GM23248 (cell line): ENCODE measurements at regions not wholly inside any gene's neighbourhood (a gene's known extent, or its start where the extent isn't known, plus 50 kb on each side); places are given as distances from the start of the nearest gene placed in this dataset.

Experiments used
- DNase-seq: peaks from one replicate; pipeline ENCODE4 v3.0.0-alpha.2; 2015
- H2AFZ ChIP-seq: fragments of 200-600 bp; sonication (generic); 2 replicates; pipeline ENCODE4 v1.6.1; 2016; ENCODE audit warnings: antibody characterized with exemption
- H3F3A ChIP-seq: fragments of 200-600 bp; sonication (generic); 2 replicates; pipeline ENCODE4 v1.6.1; 2016; ENCODE audit warnings: mild to moderate bottlenecking, antibody characterized with exemption, mixed run types; ENCODE audit not compliant: insufficient read depth
- H3K27ac ChIP-seq: fragments of 200-600 bp; sonication (generic); 2 replicates; pipeline ENCODE4 v1.5.1; 2016; ENCODE audit warnings: mild to moderate bottlenecking
- H3K27me3 ChIP-seq: fragments of 200-600 bp; sonication (generic); replicated peaks from 2 replicates; pipeline ENCODE4 v1.6.1; 2016; ENCODE audit warnings: mild to moderate bottlenecking; ENCODE audit not compliant: insufficient read depth
- H3K36me3 ChIP-seq: fragments of 200-600 bp; sonication (generic); 2 replicates; pipeline ENCODE4 v1.6.1; 2016; ENCODE audit warnings: low read depth, mild to moderate bottlenecking
- H3K4me1 ChIP-seq: fragments of 200-600 bp; sonication (generic); 2 replicates; pipeline ENCODE4 v1.6.1; 2016; ENCODE audit warnings: mild to moderate bottlenecking; ENCODE audit not compliant: insufficient read depth
- H3K4me2 ChIP-seq: fragments of 200-600 bp; sonication (generic); one replicate; pipeline ENCODE4 v1.6.1; 2016; ENCODE audit warnings: mild to moderate bottlenecking; ENCODE audit not compliant: unreplicated experiment
- H3K4me3 ChIP-seq: fragments of 200-600 bp; sonication (generic); 2 replicates; pipeline ENCODE4 v1.5.1; 2016; ENCODE audit warnings: mild to moderate bottlenecking
- H3K79me2 ChIP-seq: fragments of 200-600 bp; sonication (generic); 2 replicates; pipeline ENCODE4 v1.6.1; 2016; ENCODE audit warnings: mild to moderate bottlenecking; ENCODE audit not compliant: insufficient read depth
- H3K9ac ChIP-seq: fragments of 200-600 bp; sonication (generic); 2 replicates; pipeline ENCODE4 v1.6.1; 2016; ENCODE audit warnings: mild to moderate bottlenecking
- H3K9me2 ChIP-seq: fragments of 200-600 bp; sonication (generic); 2 replicates; pipeline ENCODE4 v1.6.1; 2016; ENCODE audit warnings: mixed run types, mild to moderate bottlenecking, moderate library complexity; ENCODE audit not compliant: insufficient read depth
- H3K9me3 ChIP-seq: fragments of 200-600 bp; sonication (generic); one replicate; pipeline ENCODE4 v1.6.1; 2017; ENCODE audit warnings: low read depth
- H4K20me1 ChIP-seq: fragments of 200-600 bp; sonication (generic); 2 replicates; pipeline ENCODE4 v1.6.0; 2016; ENCODE audit not compliant: insufficient read depth
- EZH2 ChIP-seq: fragments of 200-600 bp; sonication (generic); IDR thresholded peaks from 2 replicates; pipeline ENCODE4 v1.6.1; 2018; ENCODE audit warnings: antibody characterized with exemption, mild to moderate bottlenecking; ENCODE audit not compliant: insufficient read depth, poor library complexity, severe bottlenecking
- EZH2phosphoT487 ChIP-seq: fragments of 200-600 bp; sonication (generic); IDR thresholded peaks from 2 replicates; pipeline ENCODE4 v1.6.1; 2018; ENCODE audit warnings: antibody characterized with exemption, moderate library complexity, mild to moderate bottlenecking, low read depth; ENCODE audit not compliant: insufficient read depth
- WGBS, 2 experiments: methylation state at CpG; one replicate each; pipeline ENCODE4 v1.1.6; 2015 to 2017; ENCODE audit warnings: low lambda C conversion rate in 2 of 2, low coverage in 1 of 2; ENCODE audit errors: missing lambda C conversion rate in 2 of 2; 5-methylcytosine and 5-hydroxymethylcytosine counted together
- in situ Hi-C: fragments of 300-500 bp; cut with MboI; formaldehyde crosslinking; loops from 2 replicates; pipeline ENCODE4 v1.15.0; 2020

- in situ Hi-C loops, result no loop called here
- Histone ChIP-seq H3K27me3 (no peaks in the 10 kb centered on the region), H3K27ac (peak overlapping the region; percentile 63; the same call in 1 of the 2 replicates), H3K4me3 (no peak overlapping the region), H3F3A (peaks cover 21% of the 10 kb centered on the region), H3K79me2 (no peaks in the 10 kb centered on the region), H3K9me2 (no peaks in the 10 kb centered on the region), H3K9ac (peak overlapping the region; percentile 6; the same call in 1 of the 2 replicates), H3K36me3 (no peaks in the 10 kb centered on the region), H3K4me2 (no peak overlapping the region), H3K9me3 (no peaks in the 10 kb centered on the region), H3K4me1 (peaks cover 61% of the 10 kb centered on the region), H2AFZ (no peak overlapping the region), H4K20me1 (no peaks in the 10 kb centered on the region)
- TF ChIP-seq EZH2 (no peak), EZH2phosphoT487 (no peak)
- peak; percentile 31 for DNase-seq
- 72 to 77% methylated on average over 2 of the region's 2 CpGs for WGBS, 2 experiments
These were observed 232.5 kb upstream of the JUN start for GRCh38 chr1:59016390-59016789.

GRCh38 chr1:59017501-59018231 is 233.8 kb upstream of the JUN start:
- in situ Hi-C loops, result no loop called here
- Histone ChIP-seq H3K9me3 (no peaks in the 10 kb centered on the region), H2AFZ (no peak overlapping the region), H3K9ac (no peak overlapping the region), H3K9me2 (no peaks in the 10 kb centered on the region), H3K4me3 (no peak overlapping the region), H3K27ac (no peak overlapping the region), H3F3A (peaks cover 16% of the 10 kb centered on the region), H3K79me2 (no peaks in the 10 kb centered on the region), H3K36me3 (no peaks in the 10 kb centered on the region), H3K27me3 (no peaks in the 10 kb centered on the region), H3K4me1 (peaks cover 59% of the 10 kb centered on the region), H4K20me1 (no peaks in the 10 kb centered on the region), H3K4me2 (no peak overlapping the region)
- WGBS, 2 experiments, result 95 to 96% methylated on average over 8 of the region's 8 CpGs
- DNase-seq, result peak; percentile 22
- TF ChIP-seq EZH2 (no peak), EZH2phosphoT487 (no peak)

- no peaks in the 10 kb centered on the region for H3K9me3 ChIP-seq
- DNase-seq, result no peak
- WGBS, 2 experiments, result 97 to 98% methylated on average over 6 of the region's 6 CpGs
- no peak overlapping the region for H3K4me3 ChIP-seq
- peaks cover 51% of the 10 kb centered on the region for H3K4me1 ChIP-seq
- H3K9ac ChIP-seq, result no peak overlapping the region
- no peaks in the 10 kb centered on the region for H3K79me2 ChIP-seq
- no peaks in the 10 kb centered on the region for H4K20me1 ChIP-seq
- H3K27ac ChIP-seq, result no peak overlapping the region
- H3F3A ChIP-seq, result peaks cover 9% of the 10 kb centered on the region
- TF ChIP-seq EZH2, result no peak
- TF ChIP-seq EZH2phosphoT487, result no peak
- no peak overlapping the region for H2AFZ ChIP-seq
- no peak overlapping the region for H3K4me2 ChIP-seq
- in situ Hi-C loops, result no loop called here
- no peaks in the 10 kb centered on the region for H3K36me3 ChIP-seq
- no peaks in the 10 kb centered on the region for H3K27me3 ChIP-seq
- H3K9me2 ChIP-seq, result no peaks in the 10 kb centered on the region
These were observed 234.6 kb upstream of the JUN start for GRCh38 chr1:59018446-59018845.

- Histone ChIP-seq H3K27ac (no peak overlapping the region), H3K79me2 (no peaks in the 10 kb centered on the region), H3K4me3 (no peak overlapping the region), H3K9ac (no peak overlapping the region), H4K20me1 (no peaks in the 10 kb centered on the region), H3K9me2 (no peaks in the 10 kb centered on the region), H2AFZ (no peak overlapping the region), H3K4me1 (peaks cover 49% of the 10 kb centered on the region), H3K4me2 (no peak overlapping the region), H3K36me3 (no peaks in the 10 kb centered on the region), H3K9me3 (no peaks in the 10 kb centered on the region), H3F3A (peaks cover 7% of the 10 kb centered on the region), H3K27me3 (no peaks in the 10 kb centered on the region)
- TF ChIP-seq EZH2phosphoT487, result no peak
- no peak for TF ChIP-seq EZH2
- 98 to 100% methylated on average over 7 of the region's 7 CpGs for WGBS, 2 experiments
- in situ Hi-C loops, result no loop called here
- DNase-seq, result no peak
These were observed 235.0 kb upstream of the JUN start for GRCh38 chr1:59018860-59019259.
